ENCODE measurements at regions not wholly inside any gene's neighbourhood (a gene's known extent, or its start where the extent isn't known, plus 50 kb on each side); places are given as distances from the start of the nearest gene placed in this dataset.

DNA sequence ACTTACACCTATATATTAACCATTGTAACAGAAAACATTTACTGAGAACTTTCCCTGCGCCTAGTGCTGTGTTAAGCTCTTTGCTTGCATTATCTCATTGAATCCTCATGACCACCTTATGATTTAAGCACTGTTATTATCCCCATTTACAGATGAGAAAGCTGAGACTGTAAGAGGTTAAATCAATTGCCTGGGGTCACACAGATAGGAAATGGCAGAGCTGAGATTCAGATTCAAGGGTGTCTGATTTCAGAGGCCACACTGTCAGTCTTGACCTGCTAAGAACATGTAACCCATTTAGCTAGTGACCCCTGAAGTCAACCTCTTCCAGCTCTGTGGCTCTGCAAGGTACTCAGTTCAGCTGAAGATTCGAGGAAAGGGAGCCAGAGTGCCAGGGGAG lies 143.9 kb downstream of the TLE3 start:
- TF ChIP-seq CTCF (conservative IDR thresholded peaks at IDR 0.05) (no peak), EZH2 (IDR thresholded peaks at IDR 0.05; ENCODE audit: low read depth) (no peak)

Data from PC-9 (cell line).